ENCODE measurements at regions not wholly inside any gene's neighbourhood (a gene's known extent, or its start where the extent isn't known, plus 50 kb on each side); places are given as distances from the start of the nearest gene placed in this dataset.

- no peak for TF ChIP-seq POLR2A (IDR thresholded peaks at IDR 0.05; ENCODE audit: low read length)
- TF ChIP-seq GATA1 (IDR thresholded peaks at IDR 0.05; ENCODE audit: low read depth, low read length), result no peak
Observed at GRCh38 chr20:19920381-19921138, 96.6 kb upstream of the NAA20 start.
